ENCODE measurements at regions not wholly inside any gene's neighbourhood (a gene's known extent, or its start where the extent isn't known, plus 50 kb on each side); places are given as distances from the start of the nearest gene placed in this dataset.

GRCh38 chr1:103267266-103267665 lies 158.9 kb upstream of the COL11A1 start:
- TF ChIP-seq CTCF (IDR thresholded peaks at IDR 0.05): no peak
- TF ChIP-seq POLR2A (IDR thresholded peaks at IDR 0.05): no peak
- no peak for TF ChIP-seq EP300 (IDR thresholded peaks at IDR 0.05; ENCODE audit: low read depth)
- TF ChIP-seq POLR2AphosphoS5 (IDR thresholded peaks at IDR 0.05): no peak

All from transverse colon (tissue), 4 donors.